HPDE6-E6E7 (cell line): ENCODE measurements at regions not wholly inside any gene's neighbourhood (a gene's known extent, or its start where the extent isn't known, plus 50 kb on each side); places are given as distances from the start of the nearest gene placed in this dataset.
"Not testable (repeated sequence)": the region's sequence is repeated elsewhere in the genome, so short reads cannot be mapped to it uniquely, and the experiment has no call there.

Experiments used
- DNase-seq: peaks from one replicate; pipeline ENCODE4 v3.0.0; 2011; ENCODE audit warnings: missing footprints; ENCODE audit errors: extremely low spot score

- no peak for DNase-seq
Measured at GRCh38 chr1:55877437-55878232, 662.5 kb upstream of the USP24 start.

GRCh38 chr1:55876276-55877060 lies 661.3 kb upstream of the USP24 start:
- DNase-seq, result no peak

GRCh38 chr1:55870106-55870505 lies 654.9 kb upstream of the USP24 start:
- DNase-seq, result no peak

GRCh38 chr1:55869065-55869464 lies 653.9 kb upstream of the USP24 start:
- no peak for DNase-seq

GRCh38 chr1:55868026-55868425 lies 652.9 kb upstream of the USP24 start:
- no peak for DNase-seq

GRCh38 chr1:55867304-55867843 lies 652.2 kb upstream of the USP24 start:
- DNase-seq, result no peak

GRCh38 chr1:55865778-55866177 lies 650.6 kb upstream of the USP24 start:
- DNase-seq, result not testable (repeated sequence)

GRCh38 chr1:55864251-55864650 lies 649.1 kb upstream of the USP24 start:
- no peak for DNase-seq

- no peak for DNase-seq
Measured at GRCh38 chr1:55861676-55862340, 646.6 kb upstream of the USP24 start.

GRCh38 chr1:55860798-55861519 lies 645.8 kb upstream of the USP24 start:
- DNase-seq, result no peak

- no peak for DNase-seq
Measured at GRCh38 chr1:55860326-55860725, 645.2 kb upstream of the USP24 start.

GRCh38 chr1:55854911-55855310 lies 639.7 kb upstream of the USP24 start:
- no peak for DNase-seq

- no peak for DNase-seq
Measured at GRCh38 chr1:55848906-55849305, 633.7 kb upstream of the USP24 start.

GRCh38 chr1:55846051-55846450 lies 630.9 kb upstream of the USP24 start:
- no peak for DNase-seq

- DNase-seq, result no peak
Measured at GRCh38 chr1:55844322-55844721, 629.2 kb upstream of the USP24 start.

- DNase-seq, result no peak
Measured at GRCh38 chr1:55839626-55840025, 624.5 kb upstream of the USP24 start.

GRCh38 chr1:55839221-55839620 lies 624.1 kb upstream of the USP24 start:
- DNase-seq, result no peak

- no peak for DNase-seq
Measured at GRCh38 chr1:55836086-55836485, 620.9 kb upstream of the USP24 start.

GRCh38 chr1:55833529-55834091 lies 618.4 kb upstream of the USP24 start:
- no peak for DNase-seq

- DNase-seq, result no peak
Measured at GRCh38 chr1:55831759-55832158, 616.6 kb upstream of the USP24 start.

GRCh38 chr1:55828044-55828443 lies 612.9 kb upstream of the USP24 start:
- DNase-seq, result no peak
